GM21786 (cell line): ENCODE measurements at regions not wholly inside any gene's neighbourhood (a gene's known extent, or its start where the extent isn't known, plus 50 kb on each side); places are given as distances from the start of the nearest gene placed in this dataset.
"Not testable (repeated sequence)": the region's sequence is repeated elsewhere in the genome, so short reads cannot be mapped to it uniquely, and the experiment has no call there.

Experiments used
- ATAC-seq: cut with Tn5 transposase; IDR thresholded peaks from one replicate; pipeline ENCODE4 v1.9.1; 2021; ENCODE audit not compliant: unreplicated experiment

GRCh38 chr6:5898102-5898501, 108.6 kb downstream of the NRN1 start:
- ATAC-seq = no peak

- ATAC-seq = no peak
Measured at GRCh38 chr6:5896476-5897200, 110.1 kb downstream of the NRN1 start.

- ATAC-seq = no peak
Measured at GRCh38 chr6:5894357-5894756, 112.4 kb downstream of the NRN1 start.

GRCh38 chr6:5893295-5893694, 113.4 kb downstream of the NRN1 start:
- ATAC-seq = no peak

GRCh38 chr6:5892669-5893068, 114.1 kb downstream of the NRN1 start:
- no peak for ATAC-seq

- no peak for ATAC-seq
Measured at GRCh38 chr6:5878792-5879191, 127.9 kb downstream of the NRN1 start.

- no peak for ATAC-seq
Measured at GRCh38 chr6:5876076-5876475, 130.6 kb downstream of the NRN1 start.

GRCh38 chr6:5873976-5874375, 132.7 kb downstream of the NRN1 start:
- not testable (repeated sequence) for ATAC-seq

GRCh38 chr6:5871296-5871695, 135.4 kb downstream of the NRN1 start:
- ATAC-seq = no peak

- no peak for ATAC-seq
Measured at GRCh38 chr6:5869676-5870075, 137.0 kb downstream of the NRN1 start.

GRCh38 chr6:5869261-5869660, 137.5 kb downstream of the NRN1 start:
- ATAC-seq = no peak

GRCh38 chr6:5866547-5867051, 140.1 kb downstream of the NRN1 start:
- no peak for ATAC-seq

- ATAC-seq = no peak
Measured at GRCh38 chr6:5865506-5866031, 141.2 kb downstream of the NRN1 start.

- no peak for ATAC-seq
Measured at GRCh38 chr6:5860849-5861248, 145.9 kb downstream of the NRN1 start.

GRCh38 chr6:5855787-5856470, 150.8 kb downstream of the NRN1 start:
- ATAC-seq = no peak

- no peak for ATAC-seq
Measured at GRCh38 chr6:5854899-5855298, 151.8 kb downstream of the NRN1 start.

GRCh38 chr6:5851261-5851757, 155.4 kb downstream of the NRN1 start:
- ATAC-seq = peak; percentile 62

GRCh38 chr6:5850848-5851255, 155.9 kb downstream of the NRN1 start:
- ATAC-seq = peak; percentile 28

GRCh38 chr6:5846889-5847288, 159.8 kb downstream of the NRN1 start:
- no peak for ATAC-seq

- no peak for ATAC-seq
Measured at GRCh38 chr6:5846335-5846734, 160.4 kb downstream of the NRN1 start.

GRCh38 chr6:5843078-5843477, 163.6 kb downstream of the NRN1 start:
- ATAC-seq = no peak
